ENCODE measurements at regions not wholly inside any gene's neighbourhood (a gene's known extent, or its start where the extent isn't known, plus 50 kb on each side); places are given as distances from the start of the nearest gene placed in this dataset.

GRCh38 chr2:240252191-240252871 is 111.9 kb upstream of the OTOS start:
- no peak for TF ChIP-seq CTCF (IDR thresholded peaks at IDR 0.05)

GRCh38 chr2:240252872-240253511 is 112.5 kb upstream of the OTOS start:
- no peak for TF ChIP-seq CTCF (IDR thresholded peaks at IDR 0.05)

GRCh38 chr2:240253583-240254145 is 113.2 kb upstream of the OTOS start:
- TF ChIP-seq CTCF (IDR thresholded peaks at IDR 0.05): no peak

GRCh38 chr2:240254337-240255164 is 114.1 kb upstream of the OTOS start:
- no peak for TF ChIP-seq CTCF (IDR thresholded peaks at IDR 0.05)

GRCh38 chr2:240255165-240255491 is 114.7 kb upstream of the OTOS start:
- TF ChIP-seq CTCF (IDR thresholded peaks at IDR 0.05): no peak

- TF ChIP-seq CTCF (IDR thresholded peaks at IDR 0.05): no peak
Observed at GRCh38 chr2:240255811-240256703, 115.6 kb upstream of the OTOS start.
